ENCODE measurements at regions not wholly inside any gene's neighbourhood (a gene's known extent, or its start where the extent isn't known, plus 50 kb on each side); places are given as distances from the start of the nearest gene placed in this dataset.

DNA sequence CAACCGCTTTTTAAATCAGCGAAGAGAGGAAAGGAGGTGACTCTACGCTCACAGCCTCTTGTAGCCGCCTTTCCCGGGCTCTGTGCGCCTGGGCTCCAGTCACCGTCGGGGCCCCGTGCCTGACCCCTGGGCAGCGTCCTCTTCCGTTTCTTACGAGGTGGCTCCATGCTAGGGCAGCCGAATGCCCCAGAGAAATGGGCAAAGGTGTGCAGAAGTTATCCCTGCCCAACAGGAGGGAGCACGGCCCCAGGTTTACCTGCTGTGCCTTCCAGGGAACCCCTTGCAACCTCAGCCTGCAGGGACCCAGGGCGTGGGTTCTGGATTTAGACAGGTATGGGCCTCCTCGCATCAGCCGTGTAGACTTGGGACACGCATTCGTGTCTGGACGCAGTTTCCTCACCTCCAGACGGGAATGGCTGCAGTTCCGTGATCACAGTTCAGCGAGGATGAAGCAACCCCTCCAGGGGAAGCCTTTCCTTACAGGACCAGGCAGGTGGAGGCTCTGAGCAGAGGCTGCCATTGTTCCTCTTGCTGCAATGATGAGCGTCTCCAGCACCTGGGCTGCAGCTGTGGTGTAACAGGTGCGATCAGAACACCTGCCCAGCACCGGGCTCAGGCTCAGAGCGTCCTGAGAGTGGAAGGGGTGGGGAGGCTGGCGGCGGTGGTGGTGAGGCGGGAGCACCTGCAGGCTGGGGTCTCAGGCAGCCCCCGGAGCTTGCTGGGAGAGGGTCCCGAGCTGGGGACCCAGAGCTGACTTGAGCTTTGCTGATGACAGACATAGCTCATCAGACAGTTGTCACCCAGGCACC is 81.3 kb upstream of the BHLHE23 start:
- H3K9me3 ChIP-seq (ENCODE audit: control insufficient read depth in 4 of 4, low read length in 3 of 4): no peaks in the 10 kb centered on the region
- H3K36me3 ChIP-seq (ENCODE audit: control insufficient read depth in 4 of 4, insufficient read depth in 3 of 4, low read depth in 1 of 4, low read length in 3 of 4): no peaks in the 10 kb centered on the region
- TF ChIP-seq FOXA1 (IDR thresholded peaks at IDR 0.05): no peak
- no peak for TF ChIP-seq YY1 (IDR thresholded peaks at IDR 0.05)
- no peak for TF ChIP-seq SP1 (IDR thresholded peaks at IDR 0.05)
- TF ChIP-seq, protein P1, sequence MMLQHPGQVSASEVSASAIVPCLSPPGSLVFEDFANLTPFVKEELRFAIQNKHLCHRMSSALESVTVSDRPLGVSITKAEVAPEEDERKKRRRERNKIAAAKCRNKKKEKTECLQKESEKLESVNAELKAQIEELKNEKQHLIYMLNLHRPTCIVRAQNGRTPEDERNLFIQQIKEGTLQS (IDR thresholded peaks at IDR 0.05): no peak
- no peak for TF ChIP-seq NR2F2 (IDR thresholded peaks at IDR 0.05)
- TF ChIP-seq JUND (IDR thresholded peaks at IDR 0.05): no peak
- no peak for TF ChIP-seq GABPA (IDR thresholded peaks at IDR 0.05 in 1 of 2, conservative IDR thresholded peaks at IDR 0.05 in 1 of 2)
- TF ChIP-seq, protein P2, sequence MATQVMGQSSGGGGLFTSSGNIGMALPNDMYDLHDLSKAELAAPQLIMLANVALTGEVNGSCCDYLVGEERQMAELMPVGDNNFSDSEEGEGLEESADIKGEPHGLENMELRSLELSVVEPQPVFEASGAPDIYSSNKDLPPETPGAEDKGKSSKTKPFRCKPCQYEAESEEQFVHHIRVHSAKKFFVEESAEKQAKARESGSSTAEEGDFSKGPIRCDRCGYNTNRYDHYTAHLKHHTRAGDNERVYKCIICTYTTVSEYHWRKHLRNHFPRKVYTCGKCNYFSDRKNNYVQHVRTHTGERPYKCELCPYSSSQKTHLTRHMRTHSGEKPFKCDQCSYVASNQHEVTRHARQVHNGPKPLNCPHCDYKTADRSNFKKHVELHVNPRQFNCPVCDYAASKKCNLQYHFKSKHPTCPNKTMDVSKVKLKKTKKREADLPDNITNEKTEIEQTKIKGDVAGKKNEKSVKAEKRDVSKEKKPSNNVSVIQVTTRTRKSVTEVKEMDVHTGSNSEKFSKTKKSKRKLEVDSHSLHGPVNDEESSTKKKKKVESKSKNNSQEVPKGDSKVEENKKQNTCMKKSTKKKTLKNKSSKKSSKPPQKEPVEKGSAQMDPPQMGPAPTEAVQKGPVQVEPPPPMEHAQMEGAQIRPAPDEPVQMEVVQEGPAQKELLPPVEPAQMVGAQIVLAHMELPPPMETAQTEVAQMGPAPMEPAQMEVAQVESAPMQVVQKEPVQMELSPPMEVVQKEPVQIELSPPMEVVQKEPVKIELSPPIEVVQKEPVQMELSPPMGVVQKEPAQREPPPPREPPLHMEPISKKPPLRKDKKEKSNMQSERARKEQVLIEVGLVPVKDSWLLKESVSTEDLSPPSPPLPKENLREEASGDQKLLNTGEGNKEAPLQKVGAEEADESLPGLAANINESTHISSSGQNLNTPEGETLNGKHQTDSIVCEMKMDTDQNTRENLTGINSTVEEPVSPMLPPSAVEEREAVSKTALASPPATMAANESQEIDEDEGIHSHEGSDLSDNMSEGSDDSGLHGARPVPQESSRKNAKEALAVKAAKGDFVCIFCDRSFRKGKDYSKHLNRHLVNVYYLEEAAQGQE (IDR thresholded peaks at IDR 0.05): no peak
- no peak for TF ChIP-seq EGR1 (IDR thresholded peaks at IDR 0.05; ENCODE audit: low read depth in 2 of 2)
- H3K27me3 ChIP-seq (ENCODE audit: control insufficient read depth in 4 of 4, insufficient read depth in 4 of 4, low read length in 3 of 4): peaks cover 0 to 17% (median 5%) of the 10 kb centered on the region in 4 donors
- H3K4me1 ChIP-seq (ENCODE audit: control insufficient read depth in 4 of 4, insufficient read depth in 4 of 4, low read length in 3 of 4): no peaks in the 10 kb centered on the region
- no peak overlapping the region for H3K9ac ChIP-seq (ENCODE audit: low read depth in 1 of 2, low read length in 2 of 2)
- H3K27ac ChIP-seq (ENCODE audit: low read depth in 1 of 2, low read length in 2 of 2): no peak overlapping the region
- WGBS: 77% methylated on average over 32 of the region's 32 CpGs
- no peak for DNase-seq (ENCODE audit: low spot score)
- H3K4me3 ChIP-seq (ENCODE audit: low read depth in 1 of 3, low read length in 3 of 3): no peak overlapping the region

DNA sequence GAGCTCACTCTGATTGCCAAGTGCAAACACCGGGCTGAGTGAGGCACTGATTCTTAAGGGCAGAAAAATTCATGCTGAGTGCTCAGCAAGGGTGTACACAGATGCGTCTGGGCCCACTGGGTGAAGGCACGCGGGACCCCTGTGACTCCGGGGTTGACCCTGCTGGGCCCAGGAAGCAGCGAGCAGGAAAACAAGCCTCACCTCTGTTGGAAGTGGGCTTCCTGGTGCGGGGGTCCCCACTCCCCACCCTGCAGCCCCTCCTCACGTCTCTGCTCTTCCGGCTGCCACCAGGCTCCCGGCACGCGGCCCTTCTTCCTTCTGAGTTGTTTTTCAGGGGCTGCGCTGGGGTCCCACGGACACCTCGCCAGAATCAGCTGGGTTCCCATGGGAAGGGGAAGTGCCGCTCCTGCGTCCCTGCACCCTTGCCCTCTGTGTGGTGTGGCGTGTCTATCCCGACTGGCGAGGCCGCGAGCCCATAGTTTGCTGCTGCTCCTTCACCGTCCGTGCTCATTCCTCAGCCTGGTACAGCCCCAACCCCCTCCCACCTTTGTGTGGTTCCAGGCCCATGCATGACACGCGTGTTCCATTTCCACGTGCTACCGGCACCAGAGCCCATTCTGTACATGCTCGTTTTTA is 80.6 kb upstream of the BHLHE23 start:
- WGBS: 69% methylated on average over 29 of the region's 29 CpGs
- no peak for DNase-seq (ENCODE audit: low spot score)
- Histone ChIP-seq H3K9me3 (ENCODE audit: control insufficient read depth in 4 of 4, low read length in 3 of 4) (no peaks in the 10 kb centered on the region), H3K9ac (ENCODE audit: low read depth in 1 of 2, low read length in 2 of 2) (no peak overlapping the region), H3K36me3 (ENCODE audit: control insufficient read depth in 4 of 4, insufficient read depth in 3 of 4, low read depth in 1 of 4, low read length in 3 of 4) (no peaks in the 10 kb centered on the region), H3K4me3 (ENCODE audit: low read depth in 1 of 3, low read length in 3 of 3) (no peak overlapping the region), H3K27me3 (ENCODE audit: control insufficient read depth in 4 of 4, insufficient read depth in 4 of 4, low read length in 3 of 4) (peaks cover 0 to 17% (median 3%) of the 10 kb centered on the region in 4 donors), H3K27ac (ENCODE audit: low read depth in 1 of 2, low read length in 2 of 2) (no peak overlapping the region), H3K4me1 (ENCODE audit: control insufficient read depth in 4 of 4, insufficient read depth in 4 of 4, low read length in 3 of 4) (no peaks in the 10 kb centered on the region)
- TF ChIP-seq NR2F2 (IDR thresholded peaks at IDR 0.05): no peak
- TF ChIP-seq HNF4A (conservative IDR thresholded peaks at IDR 0.05): no peak
- no peak for TF ChIP-seq RAD21 (IDR thresholded peaks at IDR 0.05)
- TF ChIP-seq, protein P2 (IDR thresholded peaks at IDR 0.05): no peak
- TF ChIP-seq FOXA1 (IDR thresholded peaks at IDR 0.05): no peak
- no peak for TF ChIP-seq RXRA (IDR thresholded peaks at IDR 0.05)
- no peak for TF ChIP-seq JUND (IDR thresholded peaks at IDR 0.05)
- no peak for TF ChIP-seq FOXA2 (IDR thresholded peaks at IDR 0.05)
- no peak for TF ChIP-seq GABPA (IDR thresholded peaks at IDR 0.05 in 1 of 2, conservative IDR thresholded peaks at IDR 0.05 in 1 of 2)
